Stomach (tissue), 4 donors: ENCODE measurements at regions not wholly inside any gene's neighbourhood (a gene's known extent, or its start where the extent isn't known, plus 50 kb on each side); places are given as distances from the start of the nearest gene placed in this dataset.
"Not testable (repeated sequence)": the region's sequence is repeated elsewhere in the genome, so short reads cannot be mapped to it uniquely, and the experiment has no call there.

Experiments used
- POLR2A ChIP-seq, 4 donors: fragments of 450-650 bp; IDR thresholded peaks; one replicate each; pipeline ENCODE4 v1.6.1; 2016; ENCODE audit warnings: antibody characterized with exemption in 4 of 4, control low read depth in 2 of 4, mild to moderate bottlenecking in 1 of 4, moderate library complexity in 1 of 4
- POLR2AphosphoS5 ChIP-seq, 3 donors: sonication (generic); formaldehyde crosslinking; IDR thresholded peaks; one replicate each; pipeline ENCODE4 v1.6.1; 2016; ENCODE audit warnings: antibody characterized with exemption in 3 of 3
- TF ChIP-seq, protein P1 (sequence below), 7 experiments: fragments of 450-650 bp in 4 of 7; fragments of 200-600 bp in 3 of 7; sonication (generic) in 3 of 7; IDR thresholded peaks; one replicate each; pipeline ENCODE4 v1.5.1; 2016 to 2019; ENCODE audit warnings: antibody characterized with exemption in 7 of 7, control low read depth in 2 of 7, mild to moderate bottlenecking in 1 of 7

DNA sequence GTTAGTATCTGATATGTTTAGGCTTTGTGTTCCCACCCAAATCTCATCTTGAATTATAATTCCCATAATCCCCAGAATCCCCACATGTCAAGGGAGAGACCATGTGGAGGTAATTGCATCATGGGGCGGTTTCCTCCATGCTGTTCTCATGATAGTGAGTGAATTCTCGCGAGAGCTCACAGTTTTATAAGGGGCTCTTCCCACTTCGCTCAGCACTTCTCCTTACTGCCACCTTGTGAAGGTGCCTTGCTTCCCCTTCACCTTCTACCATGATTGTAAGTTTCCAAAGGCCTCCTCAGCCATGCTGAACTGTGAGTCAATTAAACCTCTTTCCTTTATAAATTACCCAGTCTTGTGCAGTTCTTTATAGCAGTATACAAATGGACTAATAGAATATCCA lies 371.9 kb upstream of the CCDC54 start:
- TF ChIP-seq POLR2A, POLR2AphosphoS5 (IDR thresholded peaks at IDR 0.05): not testable (repeated sequence)
- TF ChIP-seq, protein P1, sequence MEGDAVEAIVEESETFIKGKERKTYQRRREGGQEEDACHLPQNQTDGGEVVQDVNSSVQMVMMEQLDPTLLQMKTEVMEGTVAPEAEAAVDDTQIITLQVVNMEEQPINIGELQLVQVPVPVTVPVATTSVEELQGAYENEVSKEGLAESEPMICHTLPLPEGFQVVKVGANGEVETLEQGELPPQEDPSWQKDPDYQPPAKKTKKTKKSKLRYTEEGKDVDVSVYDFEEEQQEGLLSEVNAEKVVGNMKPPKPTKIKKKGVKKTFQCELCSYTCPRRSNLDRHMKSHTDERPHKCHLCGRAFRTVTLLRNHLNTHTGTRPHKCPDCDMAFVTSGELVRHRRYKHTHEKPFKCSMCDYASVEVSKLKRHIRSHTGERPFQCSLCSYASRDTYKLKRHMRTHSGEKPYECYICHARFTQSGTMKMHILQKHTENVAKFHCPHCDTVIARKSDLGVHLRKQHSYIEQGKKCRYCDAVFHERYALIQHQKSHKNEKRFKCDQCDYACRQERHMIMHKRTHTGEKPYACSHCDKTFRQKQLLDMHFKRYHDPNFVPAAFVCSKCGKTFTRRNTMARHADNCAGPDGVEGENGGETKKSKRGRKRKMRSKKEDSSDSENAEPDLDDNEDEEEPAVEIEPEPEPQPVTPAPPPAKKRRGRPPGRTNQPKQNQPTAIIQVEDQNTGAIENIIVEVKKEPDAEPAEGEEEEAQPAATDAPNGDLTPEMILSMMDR (IDR thresholded peaks at IDR 0.05), result not testable (repeated sequence)
